SK-N-SH treated with all-trans-retinoic acid at 6 μM for 48 hours (cell line): ENCODE measurements at regions not wholly inside any gene's neighbourhood (a gene's known extent, or its start where the extent isn't known, plus 50 kb on each side); places are given as distances from the start of the nearest gene placed in this dataset.

Experiments used
- ATAC-seq: fragments of 200-7000 bp; cut with Tn5 transposase; 3 replicates; pipeline ENCODE4 v1.9.1; 2020; ENCODE audit warnings: mild to moderate bottlenecking, moderate library complexity
- ARNTL ChIP-seq: fragments of 450-650 bp; formaldehyde crosslinking; IDR thresholded peaks from 2 replicates; pipeline ENCODE4 v1.5.0; 2020; ENCODE audit warnings: low read depth, mild to moderate bottlenecking, moderate library complexity, borderline replicate concordance
- BACH2 ChIP-seq: fragments of 250-450 bp; sonication (Bioruptor Pico); IDR thresholded peaks from 2 replicates; pipeline ENCODE4 v1.9.0; 2021; ENCODE audit warnings: mild to moderate bottlenecking, borderline replicate concordance
- CSDC2 ChIP-seq: fragments of 250-450 bp; sonication (Bioruptor Pico); IDR thresholded peaks from 2 replicates; pipeline ENCODE4 v1.5.0; 2020; ENCODE audit warnings: mild to moderate bottlenecking, moderate library complexity
- CSRNP3 ChIP-seq: fragments of 250-450 bp; sonication (Bioruptor Pico); IDR thresholded peaks from 2 replicates; pipeline ENCODE4 v1.5.1; 2021; ENCODE audit warnings: mild to moderate bottlenecking, moderate library complexity
- ESRRG ChIP-seq: fragments of 250-450 bp; sonication (Bioruptor Pico); IDR thresholded peaks from 2 replicates; pipeline ENCODE4 v1.6.1; 2021; ENCODE audit warnings: mild to moderate bottlenecking
- GLIS3 ChIP-seq: fragments of 250-450 bp; sonication (Bioruptor Pico); IDR thresholded peaks from 2 replicates; pipeline ENCODE4 v1.5.0; 2020; ENCODE audit warnings: mild to moderate bottlenecking, moderate library complexity
- ISL1 ChIP-seq: fragments of 250-450 bp; sonication (Bioruptor Pico); IDR thresholded peaks from 2 replicates; pipeline ENCODE4 v2.1.2; 2022; ENCODE audit warnings: mild to moderate bottlenecking, moderate library complexity
- OSR1 ChIP-seq: fragments of 250-450 bp; sonication (Bioruptor Pico); IDR thresholded peaks from 2 replicates; pipeline ENCODE4 v1.8.0; 2022; ENCODE audit warnings: moderate library complexity, mild to moderate bottlenecking, inconsistent platforms
- POU6F1 ChIP-seq: fragments of 250-450 bp; sonication (Bioruptor Pico); IDR thresholded peaks from 2 replicates; pipeline ENCODE4 v1.8.0; 2021; ENCODE audit warnings: low read depth, mild to moderate bottlenecking, moderate library complexity, borderline replicate concordance
- PPARA ChIP-seq: fragments of 250-450 bp; sonication (Bioruptor Pico); IDR thresholded peaks from 2 replicates; pipeline ENCODE4 v1.5.0; 2020; ENCODE audit warnings: mild to moderate bottlenecking, borderline replicate concordance
- RARB ChIP-seq: fragments of 250-450 bp; sonication (Bioruptor Pico); IDR thresholded peaks from 2 replicates; pipeline ENCODE4 v1.8.0; 2021; ENCODE audit warnings: mild to moderate bottlenecking, moderate library complexity
- SNAI2 ChIP-seq: fragments of 250-450 bp; sonication (Bioruptor Pico); IDR thresholded peaks from 2 replicates; pipeline ENCODE4 v1.5.0; 2020; ENCODE audit warnings: mild to moderate bottlenecking, moderate library complexity
- TCF4 ChIP-seq: fragments of 250-450 bp; sonication (Bioruptor Pico); IDR thresholded peaks from 2 replicates; pipeline ENCODE4 v1.8.0; 2021; ENCODE audit warnings: mild to moderate bottlenecking, moderate library complexity, borderline replicate concordance
- TOX ChIP-seq: fragments of 250-450 bp; sonication (Bioruptor Pico); IDR thresholded peaks from 2 replicates; pipeline ENCODE4 v1.8.0; 2021; ENCODE audit warnings: mild to moderate bottlenecking, moderate library complexity, borderline replicate concordance
- TSHZ2 ChIP-seq: fragments of 250-450 bp; sonication (Bioruptor Pico); IDR thresholded peaks from 2 replicates; pipeline ENCODE4 v1.5.0; 2020; ENCODE audit warnings: mild to moderate bottlenecking, moderate library complexity
- ZC3H10 ChIP-seq: fragments of 250-450 bp; sonication (Bioruptor Pico); IDR thresholded peaks from 2 replicates; pipeline ENCODE4 v1.5.1; 2021; ENCODE audit warnings: mild to moderate bottlenecking, moderate library complexity
- ZFP3 ChIP-seq: fragments of 250-450 bp; sonication (Bioruptor Pico); IDR thresholded peaks from 2 replicates; pipeline ENCODE4 v1.5.0; 2020; ENCODE audit warnings: mild to moderate bottlenecking, moderate library complexity
- ZFP30 ChIP-seq: fragments of 450-650 bp; formaldehyde crosslinking; IDR thresholded peaks from 2 replicates; pipeline ENCODE4 v1.5.0; 2022; ENCODE audit warnings: mild to moderate bottlenecking, moderate library complexity
- ZNF565 ChIP-seq: fragments of 450-650 bp; formaldehyde crosslinking; conservative IDR thresholded peaks from 2 replicates; pipeline ENCODE4 v1.5.0; 2020; ENCODE audit warnings: low read depth, mild to moderate bottlenecking, moderate library complexity
- ZNF70 ChIP-seq: fragments of 450-650 bp; formaldehyde crosslinking; IDR thresholded peaks from 2 replicates; pipeline ENCODE4 v1.5.0; 2020; ENCODE audit warnings: mild to moderate bottlenecking, moderate library complexity

- TF ChIP-seq BACH2 = no peak
- no peak for TF ChIP-seq OSR1 (CRISPR knock-in tag)
- no peak for TF ChIP-seq CSRNP3 (CRISPR knock-in tag)
- no peak for TF ChIP-seq ZC3H10 (CRISPR knock-in tag)
- no peak for TF ChIP-seq ZNF70 (CRISPR knock-in tag)
- no peak for TF ChIP-seq PPARA (CRISPR knock-in tag)
- no peak for TF ChIP-seq GLIS3 (CRISPR knock-in tag)
- no peak for TF ChIP-seq ARNTL (CRISPR knock-in tag)
- TF ChIP-seq, all 23 proteins: peak for 0
Observed at GRCh38 chr20:39855799-39856198, 833.2 kb downstream of the MAFB start (continued).

- ATAC-seq = no peak
- no peak for TF ChIP-seq CSDC2 (CRISPR knock-in tag)
- TF ChIP-seq OSR1 (CRISPR knock-in tag) = no peak
- TF ChIP-seq ZFP3 (CRISPR knock-in tag) = no peak
- no peak for TF ChIP-seq RARB (CRISPR knock-in tag)
- no peak for TF ChIP-seq ZFP30
- TF ChIP-seq ISL1 (CRISPR knock-in tag) = no peak
Observed at GRCh38 chr20:39855056-39855455, 834.0 kb downstream of the MAFB start.

- no peak for ATAC-seq
Observed at GRCh38 chr20:39853636-39854035, 835.4 kb downstream of the MAFB start.

GRCh38 chr20:39853050-39853449, 836.0 kb downstream of the MAFB start:
- no peak for TF ChIP-seq ISL1 (CRISPR knock-in tag)
- no peak for TF ChIP-seq ARNTL (CRISPR knock-in tag)
- no peak for TF ChIP-seq TSHZ2 (CRISPR knock-in tag)
- TF ChIP-seq ZFP30 = no peak
- no peak for TF ChIP-seq BACH2
- no peak for TF ChIP-seq ESRRG (CRISPR knock-in tag)
- TF ChIP-seq PPARA (CRISPR knock-in tag) = no peak
- TF ChIP-seq ZNF70 (CRISPR knock-in tag) = no peak
- no peak for TF ChIP-seq GLIS3 (CRISPR knock-in tag)
- TF ChIP-seq ZNF565 = no peak
- TF ChIP-seq TCF4 (CRISPR knock-in tag) = no peak
- no peak for TF ChIP-seq CSRNP3 (CRISPR knock-in tag)
- no peak for TF ChIP-seq TOX (CRISPR knock-in tag)
- no peak for TF ChIP-seq RARB (CRISPR knock-in tag)
- no peak for TF ChIP-seq SNAI2
- no peak for TF ChIP-seq ZFP3 (CRISPR knock-in tag)
- no peak for TF ChIP-seq POU6F1
- no peak for TF ChIP-seq OSR1 (CRISPR knock-in tag)
- no peak for TF ChIP-seq CSDC2 (CRISPR knock-in tag)
- ATAC-seq = no peak

More at GRCh38 chr20:39853636-39854035, 835.4 kb downstream of the MAFB start:
- TF ChIP-seq ISL1 (CRISPR knock-in tag) (no peak), OSR1 (CRISPR knock-in tag) (no peak), CSRNP3 (CRISPR knock-in tag) (no peak), SNAI2 (no peak), TCF4 (CRISPR knock-in tag) (no peak), POU6F1 (no peak), ZFP3 (CRISPR knock-in tag) (no peak)
